Transverse colon (tissue), 4 donors: ENCODE measurements at regions not wholly inside any gene's neighbourhood (a gene's known extent, or its start where the extent isn't known, plus 50 kb on each side); places are given as distances from the start of the nearest gene placed in this dataset.
"Not testable (repeated sequence)": the region's sequence is repeated elsewhere in the genome, so short reads cannot be mapped to it uniquely, and the experiment has no call there.

Experiments used
- DNase-seq: peaks from one replicate; pipeline ENCODE4 v3.0.0-alpha.2; 2019
- H3K27ac ChIP-seq, 4 donors: fragments of 200-600 bp; sonication (generic); 2 replicates each; pipeline ENCODE4 v1.5.1; 2016 to 2018; ENCODE audit warnings: inconsistent platforms in 4 of 4
- H3K27me3 ChIP-seq: fragments of 200-600 bp; sonication (generic); 2 replicates; pipeline ENCODE4 v1.5.1; 2017; ENCODE audit warnings: inconsistent platforms
- H3K36me3 ChIP-seq, 4 donors: fragments of 200-600 bp; sonication (generic); 2 replicates each; pipeline ENCODE4 v1.5.1; 2017 to 2019; ENCODE audit warnings: inconsistent platforms in 4 of 4
- H3K4me1 ChIP-seq, 4 donors: fragments of 200-600 bp; sonication (generic); 2 replicates each; pipeline ENCODE4 v1.5.1; 2017 to 2020; ENCODE audit warnings: inconsistent platforms in 4 of 4
- H3K4me3 ChIP-seq, 4 donors: fragments of 200-600 bp; sonication (generic); 1 replicate in 1 of 4; 2 replicates in 3 of 4; pipeline versions ENCODE4 v1.5.1 to v1.6.1; 2017 to 2019; ENCODE audit warnings: inconsistent platforms in 4 of 4
- H3K9me3 ChIP-seq, 2 donors: fragments of 200-600 bp; sonication (generic); 2 replicates each; pipeline ENCODE4 v1.5.1; 2017 to 2019; ENCODE audit warnings: inconsistent platforms in 2 of 2
- CTCF ChIP-seq, 5 experiments: fragments of 200-600 bp in 3 of 5; fragments of 450-650 bp in 2 of 5; sonication (generic) in 3 of 5; IDR thresholded peaks; 1 replicate in 2 of 5; 2 replicates in 3 of 5; pipeline ENCODE4 v1.5.1; 2016 to 2017; ENCODE audit warnings: antibody characterized with exemption in 5 of 5, inconsistent platforms in 3 of 5, mild to moderate bottlenecking in 2 of 5, moderate library complexity in 1 of 5
- EP300 ChIP-seq: sonication (generic); formaldehyde crosslinking; IDR thresholded peaks from one replicate; pipeline ENCODE4 v1.6.1; 2017; ENCODE audit warnings: antibody characterized with exemption, low read depth
- POLR2A ChIP-seq: fragments of 450-650 bp; IDR thresholded peaks from one replicate; pipeline ENCODE4 v1.6.1; 2016; ENCODE audit warnings: antibody characterized with exemption, mild to moderate bottlenecking, moderate library complexity
- POLR2AphosphoS5 ChIP-seq, 3 donors: sonication (generic); formaldehyde crosslinking; IDR thresholded peaks; one replicate each; pipeline ENCODE4 v1.6.1; 2016; ENCODE audit warnings: antibody characterized with exemption in 3 of 3
- WGBS, 2 donors: methylation state at CpG; one replicate each; pipeline ENCODE4 v1.1.5; 2018; ENCODE audit warnings: low coverage in 1 of 2; 5-methylcytosine and 5-hydroxymethylcytosine counted together
- in situ Hi-C, 4 donors: fragments of 200-750 bp; cut with MboI; loops; one replicate each; pipeline versions ENCODE4 v1.15.0 to v1.15.1; 2017; ENCODE audit warnings: low sequenced_read_pairs in 3 of 4, low pct_ligation_motif_present in 1 of 4, low pct_unique_long_range_greater_than_20kb in 1 of 4
- intact Hi-C: fragments of 100-400 bp; cut with DNase I; formaldehyde crosslinking; loops from one replicate; pipeline ENCODE4 v1.15.1; 2023; ENCODE audit warnings: low total_unique reads

DNA sequence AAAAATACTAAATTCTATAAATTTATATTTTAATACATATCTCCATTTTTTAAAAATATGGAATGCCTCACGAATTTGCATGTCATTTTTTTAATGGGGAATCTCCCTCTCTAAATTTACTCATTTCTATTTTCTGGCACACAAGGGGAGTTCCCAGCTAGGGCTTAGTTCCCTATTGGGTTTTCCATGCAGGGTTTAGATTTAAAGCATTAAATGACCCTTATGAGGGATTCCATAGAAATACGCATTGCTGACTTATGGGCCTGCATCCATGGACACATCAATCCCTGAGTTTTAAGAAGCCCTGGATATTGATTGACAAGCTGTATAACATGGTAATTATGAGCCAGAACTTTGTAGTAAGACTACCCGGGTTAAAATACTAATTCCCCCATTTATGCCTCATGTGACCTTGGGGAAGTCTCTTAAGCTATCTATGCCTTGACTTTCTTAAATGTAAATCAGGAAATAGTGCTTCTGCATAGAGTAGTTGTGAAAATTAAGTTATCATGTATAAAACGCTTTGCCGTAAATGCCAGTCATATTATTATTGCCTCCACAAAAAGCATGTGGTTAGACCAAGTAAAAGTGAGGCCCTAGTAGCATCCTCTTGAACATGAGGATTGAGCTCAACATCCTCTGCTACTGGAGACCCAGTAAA lies 78.8 kb upstream of the ANKRD1 start:
- 70 to 78% methylated on average over 5 of the region's 5 CpGs for WGBS, 2 donors
- in situ Hi-C loops: loop anchor here in 2 of 4 donors (10.0 kb wide), 1 partner anchor 255 kb away; no protein-coding TSS in a partner anchor
- H3K36me3 ChIP-seq: no peaks in the 10 kb centered on the region
- H3K9me3 ChIP-seq: no peaks in the 10 kb centered on the region
- intact Hi-C loops: no loop called here
- no peaks in the 10 kb centered on the region for H3K4me1 ChIP-seq
- no peak for TF ChIP-seq POLR2A
- TF ChIP-seq CTCF (IDR thresholded peaks at IDR 0.05): no peak
- no peak for TF ChIP-seq EP300
- no peak for TF ChIP-seq POLR2AphosphoS5 (IDR thresholded peaks at IDR 0.05)
- no peak for DNase-seq
- no peak overlapping the region for H3K27ac ChIP-seq
- no peak overlapping the region for H3K4me3 ChIP-seq
- H3K27me3 ChIP-seq: no peaks in the 10 kb centered on the region

- H3K36me3 ChIP-seq: no peaks in the 10 kb centered on the region
- no peaks in the 10 kb centered on the region for H3K27me3 ChIP-seq
- intact Hi-C loops: no loop called here
- WGBS, 2 donors: 90% methylated on average over 6 of the region's 6 CpGs; no CpG with 5 or more reads in 1 of the 2 donors
- in situ Hi-C loops: loop anchor here in 2 of 4 donors (10.0 kb wide), 1 partner anchor 254 kb away; no protein-coding TSS in a partner anchor
- no peaks in the 10 kb centered on the region for H3K4me1 ChIP-seq
- H3K4me3 ChIP-seq: no peak overlapping the region
- DNase-seq: no peak
- H3K9me3 ChIP-seq: no peaks in the 10 kb centered on the region
- TF ChIP-seq POLR2A: no peak
- TF ChIP-seq EP300: no peak
- no peak for TF ChIP-seq CTCF (IDR thresholded peaks at IDR 0.05)
- no peak overlapping the region for H3K27ac ChIP-seq
These were observed 79.6 kb upstream of the ANKRD1 start for GRCh38 chr10:91000470-91000869.

DNA sequence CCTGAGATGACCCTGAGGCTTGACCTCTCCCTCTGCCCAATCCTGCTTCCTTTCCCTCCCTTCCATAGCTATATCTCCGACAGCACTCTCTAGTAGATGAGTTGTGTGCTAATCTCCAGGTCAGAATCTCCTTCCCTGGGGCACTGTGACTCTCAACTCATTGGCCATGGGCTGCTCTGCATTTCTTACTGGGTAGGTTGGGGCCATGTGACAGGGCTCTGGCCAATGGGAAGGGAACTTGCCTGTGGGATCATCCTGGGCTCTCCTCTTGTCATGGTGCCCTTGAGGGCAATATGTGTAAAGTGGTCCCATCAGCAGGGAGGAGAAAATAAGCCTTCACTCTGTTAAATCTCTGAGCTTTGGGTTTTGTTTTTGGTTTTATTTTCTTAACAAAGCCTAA lies 80.1 kb upstream of the ANKRD1 start:
- in situ Hi-C loops: loop anchor here in 2 of 4 donors (10.0 kb wide), 1 partner anchor 254 kb away; no protein-coding TSS in a partner anchor
- intact Hi-C loops: no loop called here
- H3K27me3 ChIP-seq: no peaks in the 10 kb centered on the region
- H3K4me1 ChIP-seq: no peaks in the 10 kb centered on the region
- TF ChIP-seq POLR2A: no peak
- TF ChIP-seq POLR2AphosphoS5 (IDR thresholded peaks at IDR 0.05): no peak
- no peak for TF ChIP-seq CTCF (IDR thresholded peaks at IDR 0.05)
- no peak for TF ChIP-seq EP300
- H3K4me3 ChIP-seq: no peak overlapping the region
- no peak for DNase-seq
- no peak overlapping the region for H3K27ac ChIP-seq
- no peaks in the 10 kb centered on the region for H3K36me3 ChIP-seq
- H3K9me3 ChIP-seq: no peaks in the 10 kb centered on the region
- 94% methylated on average over 1 of the region's 1 CpG; no CpG with 5 or more reads in 1 of the 2 donors for WGBS, 2 donors

DNA sequence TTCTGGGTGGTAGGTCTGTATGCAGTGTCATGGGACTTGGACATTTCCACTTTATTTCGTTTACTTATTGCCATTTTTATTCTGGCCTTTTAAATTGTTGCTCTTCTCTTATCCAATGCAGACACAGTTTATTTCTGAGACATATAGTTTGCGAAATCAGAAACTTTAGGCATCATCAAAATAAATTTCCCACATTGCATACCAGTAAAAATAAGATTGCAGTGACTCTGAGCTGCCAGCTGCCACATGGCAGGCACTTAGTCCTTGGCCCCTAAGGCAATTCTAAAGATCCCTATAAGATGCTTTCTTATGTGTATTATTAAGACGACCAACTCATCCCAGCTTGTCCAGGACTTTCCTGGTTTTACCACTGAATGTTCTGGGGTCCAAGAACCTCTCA lies 81.8 kb upstream of the ANKRD1 start:
- in situ Hi-C loops: loop anchor here in 2 of 4 donors (10.0 kb wide), 1 partner anchor 252 kb away; no protein-coding TSS in a partner anchor
- TF ChIP-seq POLR2A (no peak), EP300 (no peak), POLR2AphosphoS5 (IDR thresholded peaks at IDR 0.05) (no peak), CTCF (IDR thresholded peaks at IDR 0.05) (no peak)
- no peak for DNase-seq
- no peak overlapping the region for H3K4me3 ChIP-seq
- H3K36me3 ChIP-seq: no peaks in the 10 kb centered on the region
- H3K27me3 ChIP-seq: no peaks in the 10 kb centered on the region
- WGBS, 2 donors: 78 to 88% methylated on average over 2 to 3 of the region's 3 CpGs
- H3K4me1 ChIP-seq: peaks cover 0 to 6% (median 0%) of the 10 kb centered on the region in 4 donors
- intact Hi-C loops: no loop called here
- H3K9me3 ChIP-seq: no peaks in the 10 kb centered on the region
- no peak overlapping the region for H3K27ac ChIP-seq

GRCh38 chr10:91003379-91003778 lies 82.5 kb upstream of the ANKRD1 start:
- H3K27me3 ChIP-seq, DNase-seq, H3K4me1 ChIP-seq, H3K27ac ChIP-seq, H3K9me3 ChIP-seq, intact Hi-C loops, H3K36me3 ChIP-seq, H3K4me3 ChIP-seq: not testable (repeated sequence)
- WGBS, 2 donors: 88% methylated on average over 1 of the region's 1 CpG; no CpG with 5 or more reads in 1 of the 2 donors
- in situ Hi-C loops: loop anchor here in 2 of 4 donors (10.0 kb wide), 1 partner anchor 251 kb away; no protein-coding TSS in a partner anchor

- DNase-seq, H3K27ac ChIP-seq, H3K4me1 ChIP-seq, H3K27me3 ChIP-seq, H3K4me3 ChIP-seq, H3K9me3 ChIP-seq, H3K36me3 ChIP-seq: not testable (repeated sequence)
- in situ Hi-C loops (loop anchor here (5.0 to 10.0 kb wide), 3 partner anchors 242 to 250 kb away; no protein-coding TSS in a partner anchor), intact Hi-C loops (loop anchor here (5.0 kb wide), 1 partner anchor 242 kb away; no protein-coding TSS in a partner anchor)
- WGBS, 2 donors: 63% methylated on average over 3 of the region's 3 CpGs; no CpG with 5 or more reads in 1 of the 2 donors
These were observed 84.4 kb upstream of the ANKRD1 start for GRCh38 chr10:91005276-91005675.
